Muscle of leg (tissue), 3 donors: ENCODE measurements at regions not wholly inside any gene's neighbourhood (a gene's known extent, or its start where the extent isn't known, plus 50 kb on each side); places are given as distances from the start of the nearest gene placed in this dataset.

Experiments used
- DNase-seq: peaks from one replicate; pipeline ENCODE4 v3.0.0; 2013
- H3K27ac ChIP-seq: one replicate; pipeline ENCODE4 v1.5.1; 2013; ENCODE audit warnings: mild to moderate bottlenecking, low read length, control low read depth
- H3K27me3 ChIP-seq: one replicate; pipeline ENCODE4 v1.6.1; 2013; ENCODE audit warnings: low read length; ENCODE audit not compliant: control insufficient read depth, insufficient read depth
- H3K36me3 ChIP-seq: one replicate; pipeline ENCODE4 v1.6.1; 2013; ENCODE audit warnings: low read length; ENCODE audit not compliant: control insufficient read depth, insufficient read depth
- H3K4me1 ChIP-seq: one replicate; pipeline ENCODE4 v1.6.1; 2013; ENCODE audit warnings: low read length; ENCODE audit not compliant: control insufficient read depth, insufficient read depth
- H3K4me3 ChIP-seq: one replicate; pipeline ENCODE4 v1.5.1; 2013; ENCODE audit warnings: low read length, control low read depth
- H3K9me3 ChIP-seq: replicated peaks from 2 replicates; pipeline ENCODE4 v1.6.1; 2013; ENCODE audit warnings: low read depth, low read length; ENCODE audit not compliant: control insufficient read depth
- WGBS: methylation state at CpG from one replicate; pipeline ENCODE4 v1.1.5; 2013; ENCODE audit warnings: missing lambda C conversion rate; ENCODE audit not compliant: insufficient coverage; 5-methylcytosine and 5-hydroxymethylcytosine counted together

DNA sequence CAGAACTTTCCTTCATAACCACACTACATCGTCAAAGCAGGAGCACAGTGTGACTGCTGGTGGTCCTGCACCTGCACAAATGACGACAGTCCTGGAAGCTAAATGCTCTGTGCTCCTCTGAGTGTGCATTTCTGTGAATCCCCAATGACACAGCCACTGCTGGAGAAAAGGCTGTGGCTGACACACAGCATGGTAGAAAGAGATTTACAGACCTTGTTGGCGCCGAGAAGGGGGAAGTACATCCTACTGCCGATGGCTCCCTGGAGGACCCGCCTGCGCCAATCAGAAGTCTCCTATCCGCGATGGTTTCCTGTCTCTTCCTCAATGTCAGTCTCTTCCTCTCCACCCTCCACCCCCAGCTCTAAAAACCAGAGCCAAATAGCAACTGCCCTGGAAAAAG is 115.4 kb upstream of the RAB4A start:
- WGBS, result 0% methylated on average over 3 of the region's 9 CpGs
- Histone ChIP-seq H3K9me3 (no peaks in the 10 kb centered on the region), H3K4me1 (peaks cover 33% of the 10 kb centered on the region), H3K27me3 (no peaks in the 10 kb centered on the region), H3K36me3 (no peaks in the 10 kb centered on the region), H3K4me3 (no peak overlapping the region), H3K27ac (peak overlapping the region; percentile 71)
- DNase-seq, result peak; percentile 96

DNA sequence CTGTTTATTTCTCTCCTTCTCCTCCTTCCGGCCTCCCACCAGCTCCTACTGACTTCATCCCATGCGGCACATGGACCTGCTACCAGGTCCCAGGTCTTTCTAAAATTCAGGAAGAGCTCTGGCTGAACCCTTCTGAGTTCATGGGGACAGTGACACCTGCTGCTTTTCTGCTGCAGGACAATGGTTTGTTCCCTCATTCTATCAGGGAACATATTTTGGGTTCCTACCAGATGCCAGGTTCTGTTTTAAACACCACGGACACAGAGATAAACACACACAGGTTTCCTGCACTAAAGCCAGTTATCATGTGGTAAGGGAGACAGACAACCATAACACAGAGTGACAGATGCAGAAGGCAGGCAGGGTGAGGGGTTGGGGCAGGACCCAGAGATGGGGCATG is 114.0 kb upstream of the RAB4A start:
- no peak overlapping the region for H3K27ac ChIP-seq
- peak; percentile 76 for DNase-seq
- H3K9me3 ChIP-seq, result no peaks in the 10 kb centered on the region
- H3K4me1 ChIP-seq, result peaks cover 33% of the 10 kb centered on the region
- no peaks in the 10 kb centered on the region for H3K36me3 ChIP-seq
- no peak overlapping the region for H3K4me3 ChIP-seq
- H3K27me3 ChIP-seq, result no peaks in the 10 kb centered on the region
- 69% methylated on average over 2 of the region's 3 CpGs for WGBS

DNA sequence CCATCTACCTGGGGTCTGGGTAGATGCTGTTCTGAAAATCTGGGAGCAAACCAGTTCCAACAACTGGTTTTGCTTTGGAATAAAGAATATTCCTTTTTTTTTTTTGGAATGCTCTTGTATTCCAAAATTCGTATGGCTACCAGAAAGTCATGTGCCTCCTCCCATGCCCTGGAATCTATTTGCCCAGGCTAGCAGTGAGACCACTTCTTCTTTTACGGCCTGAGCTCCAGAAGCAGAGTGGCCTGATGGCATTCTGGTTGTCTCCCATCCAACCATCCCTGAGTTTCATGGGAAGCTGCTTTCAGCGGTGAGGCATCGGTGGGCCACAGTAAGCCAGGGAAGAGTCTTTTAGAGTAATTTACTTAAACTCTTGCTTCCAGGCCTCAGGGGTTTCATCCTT is 113.4 kb upstream of the RAB4A start:
- WGBS, result no CpG with 5 or more reads among the region's 4 CpGs
- H3K36me3 ChIP-seq, result no peaks in the 10 kb centered on the region
- peak overlapping the region; percentile 56 for H3K27ac ChIP-seq
- no peaks in the 10 kb centered on the region for H3K27me3 ChIP-seq
- peaks cover 33% of the 10 kb centered on the region for H3K4me1 ChIP-seq
- H3K9me3 ChIP-seq, result no peaks in the 10 kb centered on the region
- no peak overlapping the region for H3K4me3 ChIP-seq
- no peak for DNase-seq

DNA sequence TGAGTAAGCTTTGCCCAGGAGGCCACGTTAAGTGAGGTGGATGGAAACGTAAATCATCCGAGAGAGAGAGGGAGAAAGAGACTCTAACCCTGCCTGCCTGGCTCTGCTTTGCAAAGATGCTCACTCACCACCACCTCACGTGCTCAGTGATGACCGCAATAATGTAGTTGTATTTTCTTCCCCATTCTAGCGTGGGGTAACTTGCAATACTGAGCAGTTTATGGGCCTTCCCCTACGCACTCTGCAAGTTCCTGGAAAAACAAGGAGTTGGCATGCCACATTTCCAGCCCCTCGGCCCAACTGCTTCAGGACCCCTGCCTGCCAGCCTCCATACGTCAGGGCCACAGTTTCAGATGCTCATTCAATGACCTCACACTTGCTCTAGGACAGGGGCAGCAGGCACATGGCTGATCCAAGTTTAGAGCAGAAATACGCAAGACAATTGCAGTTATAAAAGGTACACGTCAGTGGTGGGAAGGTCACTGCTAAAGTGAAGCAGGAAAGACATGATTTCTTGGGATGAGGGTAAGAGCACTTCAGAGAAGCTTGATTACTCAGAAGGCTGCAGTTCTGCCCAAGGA is 112.5 kb upstream of the RAB4A start:
- Histone ChIP-seq H3K9me3 (no peaks in the 10 kb centered on the region), H3K27me3 (no peaks in the 10 kb centered on the region), H3K4me1 (peaks cover 33% of the 10 kb centered on the region), H3K36me3 (no peaks in the 10 kb centered on the region), H3K27ac (peak overlapping the region; percentile 70), H3K4me3 (no peak overlapping the region)
- WGBS, result 49% methylated on average over 7 of the region's 11 CpGs
- peak; percentile 80 for DNase-seq

DNA sequence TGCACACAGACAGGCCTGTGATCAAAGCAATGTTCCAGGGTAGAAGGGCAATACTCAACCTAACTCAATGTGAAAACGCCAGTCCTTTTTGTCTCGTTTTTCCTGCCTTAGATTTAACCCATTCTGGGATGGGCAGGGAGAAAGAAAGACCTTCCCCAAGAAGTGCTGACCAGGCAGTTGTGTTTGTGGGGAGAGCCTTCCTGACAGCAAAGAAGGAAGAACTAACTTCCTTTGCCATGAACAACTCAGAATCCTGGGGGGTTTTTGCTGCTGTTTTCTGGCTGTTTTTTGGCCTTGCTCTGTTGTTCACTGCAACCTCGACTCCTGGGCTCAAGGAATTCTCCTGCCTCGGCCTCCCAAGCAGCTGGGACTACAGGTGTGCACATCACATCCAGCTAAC is 112.0 kb upstream of the RAB4A start:
- no peak for DNase-seq
- Histone ChIP-seq H3K27ac (peak overlapping the region; percentile 70), H3K36me3 (no peaks in the 10 kb centered on the region), H3K9me3 (no peaks in the 10 kb centered on the region), H3K4me3 (no peak overlapping the region), H3K4me1 (peaks cover 33% of the 10 kb centered on the region), H3K27me3 (no peaks in the 10 kb centered on the region)
- WGBS, result 60% methylated on average over 1 of the region's 4 CpGs

DNA sequence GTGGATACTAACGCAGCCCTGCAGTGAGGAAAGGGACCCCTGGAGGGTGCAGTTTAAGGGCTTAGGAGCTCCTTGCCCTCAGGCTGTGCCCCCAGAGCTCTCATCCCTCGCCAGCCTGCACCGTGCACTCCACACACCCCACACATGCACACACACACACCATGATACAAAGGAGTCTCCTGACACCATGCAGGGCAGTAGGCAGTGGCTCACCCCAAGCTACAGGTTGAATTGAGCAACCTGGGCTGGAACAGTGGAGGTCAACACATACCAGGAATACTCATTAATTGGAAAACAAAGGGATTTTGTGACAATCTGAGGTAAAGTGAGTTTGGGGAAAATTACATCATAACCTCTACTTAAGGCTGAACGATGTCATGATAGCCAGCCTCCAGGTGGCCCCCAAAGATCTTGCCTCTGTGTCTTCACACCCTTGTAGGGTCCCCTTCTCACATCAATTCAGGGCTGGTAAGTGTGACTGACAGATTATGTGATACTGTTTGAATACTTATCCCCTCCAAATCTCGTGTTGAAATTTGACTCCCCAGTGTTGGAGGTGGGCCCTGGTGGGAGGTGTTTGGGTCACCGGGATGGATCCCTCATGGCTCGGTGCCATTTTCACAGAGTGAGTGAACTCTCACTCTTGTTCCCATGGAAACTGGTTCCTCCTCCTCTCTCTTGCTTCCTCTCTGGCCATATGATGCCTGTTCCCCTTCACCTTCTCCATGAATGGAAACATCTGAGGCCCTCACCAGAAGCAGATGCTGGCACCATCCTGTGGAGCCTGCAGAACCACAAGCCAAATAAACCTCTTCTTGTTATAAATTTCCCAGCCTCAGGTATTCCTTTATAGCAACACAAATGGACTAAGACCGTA is 111.0 kb upstream of the RAB4A start:
- H3K36me3 ChIP-seq, result no peaks in the 10 kb centered on the region
- H3K27ac ChIP-seq, result no peak overlapping the region
- 93% methylated on average over 3 of the region's 8 CpGs for WGBS
- no peak overlapping the region for H3K4me3 ChIP-seq
- DNase-seq, result peak; percentile 60
- no peaks in the 10 kb centered on the region for H3K9me3 ChIP-seq
- peaks cover 2% of the 10 kb centered on the region for H3K27me3 ChIP-seq
- H3K4me1 ChIP-seq, result peaks cover 30% of the 10 kb centered on the region

DNA sequence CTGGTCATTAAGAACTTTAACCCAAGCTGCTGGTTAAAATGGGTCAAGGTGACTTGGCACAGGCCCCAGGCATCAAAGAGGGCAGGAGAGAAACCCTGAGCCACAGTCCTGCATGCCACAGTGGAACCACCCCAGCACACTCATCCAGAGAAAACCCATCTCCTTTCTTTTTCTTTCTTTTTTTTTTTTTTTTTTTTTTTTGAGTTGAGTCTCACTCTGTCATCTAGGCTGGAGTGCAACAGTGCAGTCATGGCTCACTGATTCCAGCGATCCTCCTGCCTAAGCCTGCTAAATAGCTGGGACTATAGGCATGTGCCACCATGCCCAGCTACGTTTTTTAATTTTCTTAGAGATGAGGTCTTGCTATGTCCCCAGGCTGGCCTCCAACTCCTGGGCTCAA is 109.2 kb upstream of the RAB4A start:
- Histone ChIP-seq H3K4me3 (no peak overlapping the region), H3K27ac (no peak overlapping the region), H3K36me3 (no peaks in the 10 kb centered on the region), H3K9me3 (no peaks in the 10 kb centered on the region), H3K27me3 (peaks cover 3% of the 10 kb centered on the region), H3K4me1 (peaks cover 21% of the 10 kb centered on the region)
- no CpG with 5 or more reads among the region's 2 CpGs for WGBS
- no peak for DNase-seq

DNA sequence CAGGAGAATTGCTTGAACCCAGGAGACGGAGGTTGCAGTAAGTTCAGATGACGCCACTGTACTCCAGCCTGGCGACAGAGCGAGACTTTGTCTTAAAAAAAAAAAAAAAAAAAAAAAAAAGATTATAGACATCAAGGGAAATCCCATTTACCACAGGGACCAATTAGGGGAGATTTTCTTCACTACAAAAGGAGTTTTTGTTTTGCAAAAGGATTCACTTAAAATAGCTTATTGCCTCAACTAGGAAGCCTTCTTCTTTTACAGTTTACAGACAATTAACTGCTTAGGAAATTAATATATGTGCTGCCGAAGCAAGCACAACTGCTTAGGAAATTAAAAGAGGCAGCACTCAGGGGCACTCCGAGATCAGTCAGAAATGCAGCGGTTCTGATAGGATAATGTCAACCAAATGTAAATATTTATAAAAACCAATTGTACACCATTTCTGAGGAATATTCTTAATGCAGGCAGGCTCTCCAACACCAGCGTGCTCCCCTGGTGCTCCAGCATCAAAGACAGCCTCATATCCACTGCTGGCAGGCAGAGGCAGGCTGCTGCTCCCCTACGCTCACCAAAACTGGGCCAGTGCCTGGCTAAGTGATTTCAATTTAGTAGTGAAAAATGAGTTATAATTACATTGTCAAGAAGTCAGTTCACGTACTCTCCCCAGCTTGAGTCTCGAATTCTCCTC is 107.9 kb upstream of the RAB4A start:
- peaks cover 3% of the 10 kb centered on the region for H3K27me3 ChIP-seq
- 29% methylated on average over 1 of the region's 11 CpGs for WGBS
- DNase-seq, result no peak
- peaks cover 18% of the 10 kb centered on the region for H3K4me1 ChIP-seq
- H3K36me3 ChIP-seq, result no peaks in the 10 kb centered on the region
- H3K27ac ChIP-seq, result no peak overlapping the region
- H3K4me3 ChIP-seq, result no peak overlapping the region
- no peaks in the 10 kb centered on the region for H3K9me3 ChIP-seq

DNA sequence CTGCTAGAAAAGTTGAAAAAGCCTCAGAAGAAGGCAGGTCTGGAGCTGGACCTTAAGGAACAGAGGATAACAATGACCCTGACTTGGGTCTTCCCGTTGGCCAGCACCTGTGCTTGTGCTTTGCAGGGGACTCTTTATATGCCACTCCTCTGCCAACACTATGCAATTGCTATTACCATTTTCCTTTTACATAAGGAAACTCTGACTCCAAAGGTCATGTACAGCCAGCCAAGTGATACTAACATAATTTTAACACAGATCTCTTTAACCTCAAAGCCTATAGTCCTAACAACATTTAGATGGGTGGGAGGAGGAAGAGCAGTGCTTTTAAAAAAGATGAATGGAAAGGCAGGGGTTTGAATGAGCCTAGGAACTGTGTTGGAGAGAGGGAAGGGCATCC is 106.6 kb upstream of the RAB4A start:
- no peaks in the 10 kb centered on the region for H3K36me3 ChIP-seq
- H3K9me3 ChIP-seq, result no peaks in the 10 kb centered on the region
- WGBS, result 50% methylated on average over 1 of the region's 1 CpG
- DNase-seq, result no peak
- H3K27ac ChIP-seq, result no peak overlapping the region
- no peak overlapping the region for H3K4me3 ChIP-seq
- peaks cover 16% of the 10 kb centered on the region for H3K4me1 ChIP-seq
- peaks cover 3% of the 10 kb centered on the region for H3K27me3 ChIP-seq
